B cell (primary cell): ENCODE measurements at regions not wholly inside any gene's neighbourhood (a gene's known extent, or its start where the extent isn't known, plus 50 kb on each side); places are given as distances from the start of the nearest gene placed in this dataset.

Experiments used
- ATAC-seq: fragments of 200-7000 bp; cut with Tn5 transposase; one replicate; pipeline ENCODE4 v1.10.0; 2021; ENCODE audit warnings: low read depth, mild to moderate bottlenecking, moderate number of reproducible peaks, moderate library complexity
- CTCF ChIA-PET: fragments of 350-600 bp; sonication (Branson Sonifier 250); formaldehyde crosslinking; loops from one replicate; lab custom pipeline; 2021; ENCODE audit warnings: antibody characterized with exemption, inconsistent platforms; lab: Charles Lee
- POLR2A ChIA-PET: fragments of 350-600 bp; sonication (Branson Sonifier 250); formaldehyde crosslinking; loops from one replicate; lab custom pipeline; 2021; ENCODE audit warnings: antibody characterized with exemption; lab: Charles Lee
- DNase-seq: peaks from one replicate; pipeline ENCODE4 v3.0.0; 2013
- H2AFZ ChIP-seq: 2 replicates; pipeline ENCODE4 v1.6.1; 2012; ENCODE audit warnings: mild to moderate bottlenecking, low read depth, low read length; ENCODE audit not compliant: insufficient read depth, poor library complexity, severe bottlenecking
- H3K27ac ChIP-seq, 2 donors: 1 replicate in 1 of 2; 2 replicates in 1 of 2; pipeline ENCODE4 v1.5.1; 2012 to 2013; ENCODE audit warnings: low read length in 2 of 2, mild to moderate bottlenecking in 2 of 2, moderate library complexity in 1 of 2
- H3K27me3 ChIP-seq, 4 experiments: fragments of 200-600 bp in 1 of 4; sonication (generic) in 1 of 4; replicated peaks in 1 of 4; 1 replicate in 2 of 4; 2 replicates in 2 of 4; pipeline versions ENCODE4 v1.6.1 to v1.7.0; 2013 to 2016; ENCODE audit warnings: low read length in 3 of 4, mild to moderate bottlenecking in 2 of 4, mixed read lengths in 1 of 4, moderate library complexity in 1 of 4; ENCODE audit not compliant: insufficient read depth in 4 of 4, control insufficient read depth in 3 of 4; ENCODE audit errors: control extremely low read depth in 1 of 4
- H3K36me3 ChIP-seq, 2 experiments: replicated peaks in 1 of 2; 1 replicate in 1 of 2; 2 replicates in 1 of 2; pipeline versions ENCODE4 v1.6.1 to v1.7.1; 2013; ENCODE audit warnings: low read length in 1 of 2; ENCODE audit not compliant: insufficient read depth in 2 of 2, control insufficient read depth in 1 of 2; ENCODE audit errors: control extremely low read depth in 1 of 2, extremely low read depth in 1 of 2
- H3K4me1 ChIP-seq, 2 donors: fragments of 200-600 bp in 1 of 2; sonication (generic) in 1 of 2; 1 replicate in 1 of 2; 2 replicates in 1 of 2; pipeline versions ENCODE4 v1.5.1 to v1.6.1; 2013 to 2017; ENCODE audit warnings: low read length in 2 of 2; ENCODE audit not compliant: control insufficient read depth in 2 of 2, insufficient read depth in 2 of 2
- H3K4me2 ChIP-seq: replicated peaks from 2 replicates; pipeline ENCODE3; 2012; ENCODE audit warnings: mild to moderate bottlenecking, low read depth, low read length; ENCODE audit not compliant: poor library complexity, severe bottlenecking
- H3K4me3 ChIP-seq, 5 experiments: fragments of 200-600 bp in 1 of 5; sonication (generic) in 1 of 5; 1 replicate in 3 of 5; 2 replicates in 2 of 5; pipeline versions ENCODE4 v1.5.1 to v1.7.0; 2011 to 2016; ENCODE audit warnings: low read length in 4 of 5, mild to moderate bottlenecking in 4 of 5, low read depth in 2 of 5, control low read depth in 1 of 5, moderate library complexity in 1 of 5; ENCODE audit not compliant: insufficient read depth in 1 of 5; ENCODE audit errors: control extremely low read depth in 1 of 5, extremely low read depth in 1 of 5
- H3K79me2 ChIP-seq: fragments of 200-600 bp; sonication (generic); one replicate; pipeline ENCODE4 v1.6.0; 2016; ENCODE audit warnings: low read length; ENCODE audit not compliant: control insufficient read depth, insufficient read depth
- H3K9ac ChIP-seq: fragments of 200-600 bp; sonication (generic); 2 replicates; pipeline ENCODE4 v1.6.1; 2017; ENCODE audit warnings: mild to moderate bottlenecking, low read length, moderate library complexity
- H3K9me3 ChIP-seq, 3 donors: one replicate each; pipeline versions ENCODE4 v1.6.1 to v1.7.1; 2013; ENCODE audit warnings: low read length in 2 of 3; ENCODE audit not compliant: control insufficient read depth in 2 of 3, insufficient read depth in 1 of 3; ENCODE audit errors: control extremely low read depth in 1 of 3
- H4K20me1 ChIP-seq: 2 replicates; pipeline ENCODE4 v1.6.0; 2012; ENCODE audit warnings: mild to moderate bottlenecking, low read length; ENCODE audit not compliant: insufficient read depth, control insufficient read depth, poor library complexity, severe bottlenecking
- H3K27ac Mint-ChIP-seq: one replicate; pipeline ENCODE4 v1.8.0; 2021; ENCODE audit warnings: mixed read lengths
- H3K27me3 Mint-ChIP-seq: one replicate; pipeline ENCODE4 v1.8.0; 2021; ENCODE audit warnings: mixed read lengths
- H3K4me1 Mint-ChIP-seq: one replicate; pipeline ENCODE4 v1.8.0; 2021; ENCODE audit warnings: mixed read lengths
- H3K4me3 Mint-ChIP-seq: one replicate; pipeline ENCODE4 v1.8.0; 2021; ENCODE audit warnings: mixed read lengths
- H3K9me3 Mint-ChIP-seq: one replicate; pipeline ENCODE4 v1.8.0; 2022; ENCODE audit warnings: mixed read lengths; ENCODE audit not compliant: insufficient read depth
- EZH2 ChIP-seq: IDR thresholded peaks from 2 replicates; pipeline ENCODE4 v1.6.1; 2012; ENCODE audit warnings: borderline replicate concordance, low read depth, mild to moderate bottlenecking, moderate library complexity, low read length; ENCODE audit not compliant: insufficient read depth, poor library complexity, severe bottlenecking
- WGBS: methylation state at CpG from one replicate; pipeline ENCODE4 v1.1.5; 2013; ENCODE audit warnings: missing lambda C conversion rate; ENCODE audit not compliant: insufficient coverage; 5-methylcytosine and 5-hydroxymethylcytosine counted together
- intact Hi-C: fragments of 100-400 bp; cut with micrococcal nuclease; formaldehyde crosslinking; loops from one replicate; pipeline ENCODE4 v1.10.0; 2022
- TF ChIP-seq, protein P1 (sequence below): fragments of 200-600 bp; IDR thresholded peaks from one replicate; pipeline ENCODE4 v1.8.0; 2022; ENCODE audit warnings: antibody characterized with exemption, mild to moderate bottlenecking

DNA sequence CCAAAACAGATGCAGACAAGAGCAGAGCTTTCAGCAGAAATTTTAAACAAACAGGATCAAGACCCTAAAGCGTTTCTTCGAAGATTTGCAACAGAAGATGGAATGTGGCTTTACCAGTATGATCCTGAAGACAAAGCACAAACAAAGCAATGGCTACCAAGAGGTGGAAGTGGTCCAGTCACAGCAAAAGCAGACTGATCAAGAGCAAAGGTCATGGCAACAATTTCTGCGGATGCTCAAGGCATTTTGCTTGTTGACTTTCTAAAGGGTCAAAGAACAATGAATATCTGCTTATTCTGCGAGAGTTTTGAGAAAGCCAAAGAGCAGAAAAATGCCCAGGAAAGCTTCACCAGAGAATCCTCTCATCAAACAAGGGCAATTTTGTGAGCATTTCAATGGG, 130.4 kb downstream of the MBL2 start:
- ATAC-seq (no peak), DNase-seq (no peak)
- H3K79me2 ChIP-seq, result no peaks in the 10 kb centered on the region
- H3K27me3 ChIP-seq, result no peaks in the 10 kb centered on the region
- no peaks in the 10 kb centered on the region for H3K9me3 ChIP-seq
- Mint-ChIP-seq H3K27me3 (no peaks in the 10 kb centered on the region), H3K4me1 (no peaks in the 10 kb centered on the region), H3K4me3 (no peak overlapping the region), H3K9me3 (no peaks in the 10 kb centered on the region), H3K27ac (no peak overlapping the region)
- ChIA-PET POLR2A (no interaction called here), CTCF (interaction anchor here (1.2 kb wide), 1 partner anchor 16 kb away, joined by 3 read pairs; no protein-coding TSS in a partner anchor)
- no peak overlapping the region for H3K9ac ChIP-seq
- no peaks in the 10 kb centered on the region for H4K20me1 ChIP-seq
- no peaks in the 10 kb centered on the region for H3K4me1 ChIP-seq
- H2AFZ ChIP-seq, result no peak overlapping the region
- no peak overlapping the region for H3K4me2 ChIP-seq
- intact Hi-C loops, result no loop called here
- TF ChIP-seq, protein P1, sequence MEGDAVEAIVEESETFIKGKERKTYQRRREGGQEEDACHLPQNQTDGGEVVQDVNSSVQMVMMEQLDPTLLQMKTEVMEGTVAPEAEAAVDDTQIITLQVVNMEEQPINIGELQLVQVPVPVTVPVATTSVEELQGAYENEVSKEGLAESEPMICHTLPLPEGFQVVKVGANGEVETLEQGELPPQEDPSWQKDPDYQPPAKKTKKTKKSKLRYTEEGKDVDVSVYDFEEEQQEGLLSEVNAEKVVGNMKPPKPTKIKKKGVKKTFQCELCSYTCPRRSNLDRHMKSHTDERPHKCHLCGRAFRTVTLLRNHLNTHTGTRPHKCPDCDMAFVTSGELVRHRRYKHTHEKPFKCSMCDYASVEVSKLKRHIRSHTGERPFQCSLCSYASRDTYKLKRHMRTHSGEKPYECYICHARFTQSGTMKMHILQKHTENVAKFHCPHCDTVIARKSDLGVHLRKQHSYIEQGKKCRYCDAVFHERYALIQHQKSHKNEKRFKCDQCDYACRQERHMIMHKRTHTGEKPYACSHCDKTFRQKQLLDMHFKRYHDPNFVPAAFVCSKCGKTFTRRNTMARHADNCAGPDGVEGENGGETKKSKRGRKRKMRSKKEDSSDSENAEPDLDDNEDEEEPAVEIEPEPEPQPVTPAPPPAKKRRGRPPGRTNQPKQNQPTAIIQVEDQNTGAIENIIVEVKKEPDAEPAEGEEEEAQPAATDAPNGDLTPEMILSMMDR, result no peak
- TF ChIP-seq EZH2, result no peak
- no peak overlapping the region for H3K4me3 ChIP-seq
- 95% methylated on average over 3 of the region's 4 CpGs for WGBS
- H3K36me3 ChIP-seq, result no peaks in the 10 kb centered on the region
- no peak overlapping the region for H3K27ac ChIP-seq

- H3K9me3 ChIP-seq, result no peaks in the 10 kb centered on the region
- no peaks in the 10 kb centered on the region for H3K36me3 ChIP-seq
- H3K9ac ChIP-seq, result no peak overlapping the region
- WGBS, result no CpG with 5 or more reads among the region's 3 CpGs
- H3K4me1 Mint-ChIP-seq, result no peaks in the 10 kb centered on the region
- H3K27me3 ChIP-seq, result no peaks in the 10 kb centered on the region
- H3K9me3 Mint-ChIP-seq, result no peaks in the 10 kb centered on the region
- intact Hi-C loops, result no loop called here
- H3K79me2 ChIP-seq, result no peaks in the 10 kb centered on the region
- no peak overlapping the region for H2AFZ ChIP-seq
- DNase-seq, result peak; percentile 4
- H3K27me3 Mint-ChIP-seq, result no peaks in the 10 kb centered on the region
- no peak overlapping the region for H3K27ac Mint-ChIP-seq
- TF ChIP-seq, protein P1, result peak; percentile 69
- TF ChIP-seq EZH2, result no peak
- H3K4me3 Mint-ChIP-seq, result no peak overlapping the region
- no peak for ATAC-seq
- no peaks in the 10 kb centered on the region for H3K4me1 ChIP-seq
- H3K27ac ChIP-seq, result no peak overlapping the region
- ChIA-PET CTCF (no interaction called here), POLR2A (no interaction called here)
- H4K20me1 ChIP-seq, result no peaks in the 10 kb centered on the region
- H3K4me3 ChIP-seq, result no peak overlapping the region
- no peak overlapping the region for H3K4me2 ChIP-seq
Observed at GRCh38 chr10:52644373-52645186, 128.0 kb downstream of the MBL2 start.
